ENCODE measurements at regions not wholly inside any gene's neighbourhood (a gene's known extent, or its start where the extent isn't known, plus 50 kb on each side); places are given as distances from the start of the nearest gene placed in this dataset.

DNA sequence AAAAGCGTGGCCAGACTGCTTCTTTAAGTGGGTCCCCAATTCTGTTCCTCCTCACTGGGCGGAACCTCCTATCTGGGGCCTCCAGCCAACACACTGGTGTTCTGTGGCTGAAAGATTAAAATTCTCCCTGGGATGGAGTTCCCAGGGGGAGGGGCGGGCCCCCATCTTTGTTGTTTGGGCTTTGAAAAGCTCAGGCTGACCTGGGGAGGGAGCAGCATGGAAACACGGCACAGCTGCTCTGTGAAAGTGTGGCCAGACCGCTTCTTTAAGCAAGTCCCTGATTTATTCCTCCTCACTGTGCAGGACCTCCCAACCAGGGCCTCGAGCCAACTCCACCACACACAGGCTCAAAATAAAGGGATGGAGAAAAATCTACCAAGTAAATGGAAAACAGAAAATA is 219.5 kb downstream of the TMEM47 start:
- DNase-seq = peak; percentile 51 to 59
- intact Hi-C loops (cut with DNase I; ENCODE audit: low total_unique reads) = no loop called here
- Histone ChIP-seq H3K27ac (no peak overlapping the region), H3K4me3 (no peak overlapping the region), H3K9me3 (no peaks in the 10 kb centered on the region), H3K36me3 (no peaks in the 10 kb centered on the region), H3K27me3 (no peaks in the 10 kb centered on the region), H3K4me1 (no peaks in the 10 kb centered on the region)
- no peak for TF ChIP-seq POLR2A (IDR thresholded peaks at IDR 0.05)
- TF ChIP-seq, protein P1, sequence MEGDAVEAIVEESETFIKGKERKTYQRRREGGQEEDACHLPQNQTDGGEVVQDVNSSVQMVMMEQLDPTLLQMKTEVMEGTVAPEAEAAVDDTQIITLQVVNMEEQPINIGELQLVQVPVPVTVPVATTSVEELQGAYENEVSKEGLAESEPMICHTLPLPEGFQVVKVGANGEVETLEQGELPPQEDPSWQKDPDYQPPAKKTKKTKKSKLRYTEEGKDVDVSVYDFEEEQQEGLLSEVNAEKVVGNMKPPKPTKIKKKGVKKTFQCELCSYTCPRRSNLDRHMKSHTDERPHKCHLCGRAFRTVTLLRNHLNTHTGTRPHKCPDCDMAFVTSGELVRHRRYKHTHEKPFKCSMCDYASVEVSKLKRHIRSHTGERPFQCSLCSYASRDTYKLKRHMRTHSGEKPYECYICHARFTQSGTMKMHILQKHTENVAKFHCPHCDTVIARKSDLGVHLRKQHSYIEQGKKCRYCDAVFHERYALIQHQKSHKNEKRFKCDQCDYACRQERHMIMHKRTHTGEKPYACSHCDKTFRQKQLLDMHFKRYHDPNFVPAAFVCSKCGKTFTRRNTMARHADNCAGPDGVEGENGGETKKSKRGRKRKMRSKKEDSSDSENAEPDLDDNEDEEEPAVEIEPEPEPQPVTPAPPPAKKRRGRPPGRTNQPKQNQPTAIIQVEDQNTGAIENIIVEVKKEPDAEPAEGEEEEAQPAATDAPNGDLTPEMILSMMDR (IDR thresholded peaks at IDR 0.05) = no peak

GRCh38 chrX:34426334-34426733 is 230.8 kb downstream of the TMEM47 start:
- DNase-seq = no peak
- Histone ChIP-seq H3K27ac (no peak overlapping the region), H3K4me3 (no peak overlapping the region), H3K36me3 (no peaks in the 10 kb centered on the region), H3K4me1 (no peaks in the 10 kb centered on the region), H3K27me3 (no peaks in the 10 kb centered on the region), H3K9me3 (no peaks in the 10 kb centered on the region)
- TF ChIP-seq POLR2A (IDR thresholded peaks at IDR 0.05) = no peak
- intact Hi-C loops (cut with DNase I; ENCODE audit: low total_unique reads) = no loop called here

DNA sequence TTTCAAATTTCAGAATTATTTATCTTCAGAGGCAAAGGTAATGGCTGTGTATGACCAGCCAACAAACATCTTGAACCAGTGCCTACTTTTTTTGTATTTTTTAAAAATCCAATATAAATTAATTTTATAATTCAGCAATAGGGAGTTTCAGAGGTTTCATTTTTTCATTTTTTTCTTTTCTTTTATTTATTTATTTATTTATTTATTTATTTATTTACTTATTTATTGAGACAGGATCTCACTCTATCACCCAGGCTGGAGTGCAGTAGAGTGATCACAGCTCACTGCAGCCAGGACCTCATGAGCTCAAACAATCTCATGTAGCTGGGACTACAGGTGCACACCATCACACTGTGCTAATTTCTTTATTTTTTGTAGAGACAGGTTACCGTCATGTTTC is 250.5 kb downstream of the TMEM47 start:
- TF ChIP-seq, protein P1 (IDR thresholded peaks at IDR 0.05) = no peak
- TF ChIP-seq POLR2A (IDR thresholded peaks at IDR 0.05) = no peak
- Histone ChIP-seq H3K4me1 (no peaks in the 10 kb centered on the region), H3K27me3 (no peaks in the 10 kb centered on the region), H3K27ac (no peak overlapping the region), H3K36me3 (no peaks in the 10 kb centered on the region), H3K9me3 (no peaks in the 10 kb centered on the region), H3K4me3 (no peak overlapping the region)
- intact Hi-C loops (cut with DNase I; ENCODE audit: low total_unique reads) = no loop called here
- DNase-seq = no peak

DNA sequence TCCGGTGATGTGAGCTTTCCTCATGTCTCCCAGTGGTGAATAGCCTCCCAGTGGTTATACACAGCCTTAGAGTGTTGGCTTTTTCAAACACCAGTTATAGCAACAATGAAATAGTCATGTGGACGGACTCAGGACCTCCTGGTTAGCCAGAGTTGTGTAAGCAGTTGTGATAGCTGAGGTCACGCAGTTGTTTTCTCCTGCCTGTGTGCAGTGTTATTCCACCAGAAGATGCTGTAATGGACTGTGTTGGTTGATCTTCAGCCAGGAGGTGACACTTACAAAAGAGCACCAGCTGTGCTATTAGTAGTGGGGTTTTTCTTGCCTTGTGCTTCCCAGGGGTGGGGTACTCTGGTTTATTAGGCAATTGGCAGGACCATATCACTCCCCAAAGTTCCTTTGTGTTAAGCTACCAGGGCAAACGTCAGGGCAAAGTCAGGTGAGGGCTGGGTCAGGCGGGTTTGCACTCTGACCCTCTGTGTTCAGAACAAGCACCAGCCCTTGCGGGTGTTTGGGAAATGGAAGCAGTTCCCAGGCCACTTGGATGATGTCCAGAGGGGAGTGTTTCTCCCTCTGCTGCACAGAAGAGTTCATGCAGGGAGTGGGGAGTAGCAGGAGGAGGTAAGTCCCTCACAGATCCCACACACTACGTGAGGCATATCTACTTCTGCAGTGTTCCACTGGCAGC is 252.6 kb downstream of the TMEM47 start:
- no peaks in the 10 kb centered on the region for H3K9me3 ChIP-seq
- H3K36me3 ChIP-seq = no peaks in the 10 kb centered on the region
- TF ChIP-seq, protein P1 (IDR thresholded peaks at IDR 0.05) = no peak
- TF ChIP-seq POLR2A (IDR thresholded peaks at IDR 0.05) = no peak
- no peak overlapping the region for H3K4me3 ChIP-seq
- H3K27ac ChIP-seq = no peak overlapping the region
- H3K4me1 ChIP-seq = no peaks in the 10 kb centered on the region
- intact Hi-C loops (cut with DNase I; ENCODE audit: low total_unique reads) = no loop called here
- DNase-seq = peak; percentile 40 to 46
- H3K27me3 ChIP-seq = peaks cover 0 to 3% of the 10 kb centered on the region in 2 donors

GRCh38 chrX:34401411-34401810 is 255.7 kb downstream of the TMEM47 start:
- H3K4me3 ChIP-seq = no peak overlapping the region
- no peak for TF ChIP-seq POLR2A (IDR thresholded peaks at IDR 0.05)
- H3K27ac ChIP-seq = no peak overlapping the region
- intact Hi-C loops (cut with DNase I; ENCODE audit: low total_unique reads) = no loop called here
- no peaks in the 10 kb centered on the region for H3K9me3 ChIP-seq
- peaks cover 0 to 3% of the 10 kb centered on the region in 2 donors for H3K27me3 ChIP-seq
- no peaks in the 10 kb centered on the region for H3K4me1 ChIP-seq
- no peaks in the 10 kb centered on the region for H3K36me3 ChIP-seq
- DNase-seq = no peak

DNA sequence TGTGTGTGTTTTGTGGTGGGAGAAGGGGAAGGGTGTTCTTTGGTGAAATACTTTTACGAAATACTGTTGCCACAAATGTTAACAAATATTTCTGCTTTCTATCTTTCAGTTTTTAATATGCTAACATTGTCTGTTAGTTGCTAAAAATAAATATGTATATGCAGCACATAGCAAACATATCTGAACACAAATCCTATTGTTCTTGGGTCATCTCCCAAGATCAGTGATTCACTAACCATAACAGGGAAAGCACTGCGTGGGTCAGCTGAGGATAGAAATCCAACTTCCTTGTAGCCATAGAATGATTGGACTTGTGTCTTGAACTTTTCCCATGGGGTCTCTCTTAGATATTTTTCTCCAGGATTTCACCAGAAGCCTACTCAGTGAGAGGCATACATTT is 250.3 kb upstream of the FAM47A start:
- H3K36me3 ChIP-seq = no peaks in the 10 kb centered on the region
- no peaks in the 10 kb centered on the region for H3K27me3 ChIP-seq
- no peak overlapping the region for H3K4me3 ChIP-seq
- intact Hi-C loops (cut with DNase I; ENCODE audit: low total_unique reads) = no loop called here
- TF ChIP-seq POLR2A (IDR thresholded peaks at IDR 0.05) = no peak
- TF ChIP-seq, protein P1 (IDR thresholded peaks at IDR 0.05) = no peak
- no peak for DNase-seq
- H3K4me1 ChIP-seq = no peaks in the 10 kb centered on the region
- no peak overlapping the region for H3K27ac ChIP-seq
- no peaks in the 10 kb centered on the region for H3K9me3 ChIP-seq

Data from uterus (tissue), 3 donors.